D721Med (cell line): ENCODE measurements at regions not wholly inside any gene's neighbourhood (a gene's known extent, or its start where the extent isn't known, plus 50 kb on each side); places are given as distances from the start of the nearest gene placed in this dataset.
"Not testable (repeated sequence)": the region's sequence is repeated elsewhere in the genome, so short reads cannot be mapped to it uniquely, and the experiment has no call there.

Experiments used
- DNase-seq: peaks from one replicate; pipeline ENCODE4 v3.0.0; 2011; ENCODE audit warnings: low spot score; ENCODE audit not compliant: insufficient read length
- FAIRE-seq: peaks from 2 replicates; lab custom pipeline; 2011; peaks lifted over from hg19 to GRCh38; lab: Jason Lieb, UNC
- TF ChIP-seq, protein P1 (sequence below): IDR thresholded peaks from 2 replicates; pipeline ENCODE4 v1.5.1; 2012; ENCODE audit warnings: mild to moderate bottlenecking, control low read depth; ENCODE audit not compliant: insufficient read depth; ENCODE audit errors: missing control alignments

DNA sequence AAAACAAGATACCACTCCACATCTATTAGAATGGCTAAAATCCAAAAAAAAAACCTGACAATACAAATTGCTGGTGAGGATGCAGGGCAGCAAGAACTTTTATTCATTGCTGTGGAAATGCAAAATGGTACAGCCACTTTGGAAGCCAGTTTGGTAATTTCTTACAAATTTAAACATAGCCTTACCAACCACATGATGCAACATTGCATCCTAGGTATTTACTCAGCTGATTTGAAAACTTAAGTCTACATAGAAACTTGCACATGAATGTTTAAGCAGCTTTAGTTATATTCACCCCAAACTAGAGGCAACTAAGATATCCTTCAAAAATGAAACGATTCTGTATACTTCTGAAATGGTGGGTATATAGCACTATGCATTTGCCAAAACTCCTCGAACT lies 178.8 kb upstream of the PDE4B start:
- DNase-seq (no peak), FAIRE-seq (no peak)
- TF ChIP-seq, protein P1, sequence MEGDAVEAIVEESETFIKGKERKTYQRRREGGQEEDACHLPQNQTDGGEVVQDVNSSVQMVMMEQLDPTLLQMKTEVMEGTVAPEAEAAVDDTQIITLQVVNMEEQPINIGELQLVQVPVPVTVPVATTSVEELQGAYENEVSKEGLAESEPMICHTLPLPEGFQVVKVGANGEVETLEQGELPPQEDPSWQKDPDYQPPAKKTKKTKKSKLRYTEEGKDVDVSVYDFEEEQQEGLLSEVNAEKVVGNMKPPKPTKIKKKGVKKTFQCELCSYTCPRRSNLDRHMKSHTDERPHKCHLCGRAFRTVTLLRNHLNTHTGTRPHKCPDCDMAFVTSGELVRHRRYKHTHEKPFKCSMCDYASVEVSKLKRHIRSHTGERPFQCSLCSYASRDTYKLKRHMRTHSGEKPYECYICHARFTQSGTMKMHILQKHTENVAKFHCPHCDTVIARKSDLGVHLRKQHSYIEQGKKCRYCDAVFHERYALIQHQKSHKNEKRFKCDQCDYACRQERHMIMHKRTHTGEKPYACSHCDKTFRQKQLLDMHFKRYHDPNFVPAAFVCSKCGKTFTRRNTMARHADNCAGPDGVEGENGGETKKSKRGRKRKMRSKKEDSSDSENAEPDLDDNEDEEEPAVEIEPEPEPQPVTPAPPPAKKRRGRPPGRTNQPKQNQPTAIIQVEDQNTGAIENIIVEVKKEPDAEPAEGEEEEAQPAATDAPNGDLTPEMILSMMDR, result no peak

DNA sequence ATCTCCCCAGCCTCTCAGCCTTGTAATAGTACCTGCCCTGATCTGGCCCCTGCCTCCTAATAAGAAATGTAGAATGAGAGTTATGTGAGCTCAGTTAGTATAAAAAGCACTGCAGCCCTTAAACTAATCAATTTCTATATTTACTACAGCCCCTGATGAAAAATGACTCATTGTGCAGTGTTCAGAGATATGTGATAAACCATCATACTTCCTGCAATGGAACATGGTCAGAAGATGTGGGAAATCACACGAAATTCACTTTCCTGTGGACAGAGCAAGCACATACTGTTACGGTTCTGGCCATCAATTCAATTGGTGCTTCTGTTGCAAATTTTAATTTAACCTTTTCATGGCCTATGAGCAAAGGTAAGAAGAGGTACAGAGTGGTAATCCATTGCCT lies 176.8 kb upstream of the PDE4B start:
- DNase-seq (no peak), FAIRE-seq (no peak)
- TF ChIP-seq, protein P1, result no peak

DNA sequence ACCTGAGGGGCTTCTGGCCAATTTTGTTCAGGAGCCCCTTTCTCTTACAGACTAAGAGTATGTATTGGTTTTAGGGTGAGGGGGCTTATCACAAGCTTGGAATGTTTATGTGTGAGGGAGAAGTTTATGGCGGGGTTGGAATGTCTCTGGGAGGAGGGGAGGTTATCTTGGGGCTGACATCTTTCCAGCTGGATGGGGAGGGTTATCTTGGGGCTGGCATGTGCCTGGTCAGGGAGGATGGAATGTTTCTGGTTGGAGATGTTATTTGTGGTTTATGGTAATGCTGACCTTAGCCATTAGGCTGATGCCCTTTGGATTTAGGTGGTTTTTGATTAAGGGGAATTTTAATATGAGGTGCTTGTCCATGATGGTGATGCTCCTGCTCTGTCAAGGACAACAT lies 171.0 kb upstream of the PDE4B start:
- not testable (repeated sequence) for FAIRE-seq

DNA sequence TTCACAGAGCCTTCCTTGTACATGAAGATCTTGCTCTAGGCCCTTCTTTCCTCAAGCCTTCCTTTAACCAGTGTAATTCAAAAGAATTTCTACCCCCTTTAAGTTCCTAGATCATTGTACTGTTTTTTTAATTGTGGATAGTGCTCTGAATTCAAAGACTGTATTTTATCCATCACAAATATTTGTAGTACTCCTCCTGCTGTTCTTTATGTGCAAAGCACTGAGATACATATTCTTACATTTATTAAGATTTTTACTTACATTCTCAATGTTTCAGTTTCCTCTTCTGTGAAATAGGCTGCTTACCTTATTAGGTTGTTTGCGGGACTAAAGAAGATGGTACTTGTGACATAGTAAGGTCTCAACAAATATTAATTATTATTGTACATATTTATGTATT lies 168.8 kb upstream of the PDE4B start:
- TF ChIP-seq, protein P1, result no peak
- DNase-seq (no peak), FAIRE-seq (no peak)

More for the DNA sequence above, 171.0 kb upstream of the PDE4B start:
- DNase-seq, result not testable (repeated sequence)

DNA sequence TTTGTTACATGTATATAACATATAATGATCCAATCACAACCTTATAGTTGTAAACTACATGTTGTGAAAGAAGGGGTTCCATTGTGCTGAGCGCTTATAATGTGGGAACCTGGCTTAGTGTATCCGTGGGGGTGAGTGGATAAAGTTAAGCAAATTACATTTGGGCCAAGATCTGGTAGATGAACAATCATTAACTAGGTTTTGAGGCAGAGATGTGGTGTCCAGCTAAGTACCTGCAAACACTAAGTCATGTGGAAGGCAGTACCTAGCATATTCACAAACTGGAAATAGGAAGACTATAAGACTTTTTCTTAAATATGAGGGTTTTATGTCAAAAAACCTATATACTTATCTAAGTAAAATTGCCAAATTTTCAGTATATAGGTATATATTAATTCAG lies 167.2 kb upstream of the PDE4B start:
- TF ChIP-seq, protein P1, result no peak
- DNase-seq (no peak), FAIRE-seq (no peak)

DNA sequence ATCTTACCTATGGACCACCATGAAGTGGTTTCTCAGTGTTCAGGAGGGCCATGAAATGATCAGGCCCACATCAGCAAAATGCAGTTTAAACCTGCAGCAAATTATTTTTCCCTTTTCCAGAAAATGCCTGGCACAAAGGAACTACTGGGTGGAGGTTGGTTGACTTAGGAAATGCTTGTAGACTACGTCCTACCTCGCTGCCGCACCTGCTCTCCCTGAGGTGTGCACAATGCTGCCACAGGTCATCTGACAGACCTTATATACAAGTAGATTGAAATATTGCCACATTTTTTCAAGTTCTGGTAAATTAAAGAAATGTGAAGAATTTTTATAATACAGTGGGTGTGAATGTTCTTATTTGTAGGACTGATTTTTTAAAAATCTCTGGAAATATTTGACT lies 166.7 kb upstream of the PDE4B start:
- TF ChIP-seq, protein P1, result no peak
- FAIRE-seq, result no peak

DNA sequence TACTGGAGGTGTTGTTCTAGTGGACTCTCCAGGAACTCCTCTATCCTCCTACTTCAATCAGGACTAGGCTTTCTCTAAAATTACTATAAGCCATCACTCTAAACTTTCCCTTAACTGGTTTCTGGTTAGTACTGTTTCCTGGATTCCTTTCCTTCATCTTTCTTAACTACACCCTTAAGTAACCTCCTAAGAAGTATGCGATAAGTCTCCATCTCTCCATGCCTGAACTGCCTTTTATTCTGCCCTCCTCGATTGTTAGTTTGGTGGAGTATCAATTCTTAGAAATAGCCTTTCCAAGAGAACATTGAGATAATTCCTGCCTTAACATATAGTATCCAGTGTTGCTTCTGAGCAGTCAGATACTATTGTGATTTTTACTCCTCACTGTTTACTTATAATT lies 162.9 kb upstream of the PDE4B start:
- DNase-seq (no peak), FAIRE-seq (no peak)
- TF ChIP-seq, protein P1, result no peak

More for the DNA sequence above, 166.7 kb upstream of the PDE4B start:
- DNase-seq, result no peak

DNA sequence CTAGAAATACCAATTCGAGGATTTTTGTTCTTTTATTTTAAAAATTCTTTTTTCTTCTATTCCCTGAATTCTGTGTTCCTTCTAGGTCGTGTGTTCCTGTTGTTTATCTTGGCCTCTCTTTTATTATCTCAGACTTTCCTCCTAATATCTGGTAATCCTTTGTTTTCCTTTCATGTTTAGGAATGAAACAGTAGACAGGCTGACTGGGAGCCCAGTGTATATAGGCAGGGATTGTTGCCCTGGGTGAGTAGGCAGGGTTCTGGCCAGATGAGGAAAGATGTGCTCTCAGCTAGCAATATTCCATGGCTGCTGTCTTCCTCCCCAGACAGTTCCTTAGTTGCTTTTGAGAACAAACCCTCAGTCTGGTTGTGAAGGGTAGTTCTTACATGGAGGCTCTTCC lies 161.8 kb upstream of the PDE4B start:
- TF ChIP-seq, protein P1, result no peak
- FAIRE-seq, result no peak
- no peak for DNase-seq
